ENCODE measurements at regions not wholly inside any gene's neighbourhood (a gene's known extent, or its start where the extent isn't known, plus 50 kb on each side); places are given as distances from the start of the nearest gene placed in this dataset.

GRCh38 chr9:75616052-75616451, 274.4 kb upstream of the PCSK5 start:
- TF ChIP-seq, protein P1, sequence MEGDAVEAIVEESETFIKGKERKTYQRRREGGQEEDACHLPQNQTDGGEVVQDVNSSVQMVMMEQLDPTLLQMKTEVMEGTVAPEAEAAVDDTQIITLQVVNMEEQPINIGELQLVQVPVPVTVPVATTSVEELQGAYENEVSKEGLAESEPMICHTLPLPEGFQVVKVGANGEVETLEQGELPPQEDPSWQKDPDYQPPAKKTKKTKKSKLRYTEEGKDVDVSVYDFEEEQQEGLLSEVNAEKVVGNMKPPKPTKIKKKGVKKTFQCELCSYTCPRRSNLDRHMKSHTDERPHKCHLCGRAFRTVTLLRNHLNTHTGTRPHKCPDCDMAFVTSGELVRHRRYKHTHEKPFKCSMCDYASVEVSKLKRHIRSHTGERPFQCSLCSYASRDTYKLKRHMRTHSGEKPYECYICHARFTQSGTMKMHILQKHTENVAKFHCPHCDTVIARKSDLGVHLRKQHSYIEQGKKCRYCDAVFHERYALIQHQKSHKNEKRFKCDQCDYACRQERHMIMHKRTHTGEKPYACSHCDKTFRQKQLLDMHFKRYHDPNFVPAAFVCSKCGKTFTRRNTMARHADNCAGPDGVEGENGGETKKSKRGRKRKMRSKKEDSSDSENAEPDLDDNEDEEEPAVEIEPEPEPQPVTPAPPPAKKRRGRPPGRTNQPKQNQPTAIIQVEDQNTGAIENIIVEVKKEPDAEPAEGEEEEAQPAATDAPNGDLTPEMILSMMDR (conservative IDR thresholded peaks at IDR 0.05 in 1 of 2, IDR thresholded peaks at IDR 0.05 in 1 of 2; ENCODE audit: extremely low read depth in 1 of 2, insufficient read depth in 1 of 2, low read depth in 1 of 2, low read length in 2 of 2): no peak
- TF ChIP-seq EZH2 (IDR thresholded peaks at IDR 0.05; ENCODE audit: borderline replicate concordance, low read length): no peak
